ENCODE measurements at regions not wholly inside any gene's neighbourhood (a gene's known extent, or its start where the extent isn't known, plus 50 kb on each side); places are given as distances from the start of the nearest gene placed in this dataset.
"Not testable (repeated sequence)": the region's sequence is repeated elsewhere in the genome, so short reads cannot be mapped to it uniquely, and the experiment has no call there.

DNA sequence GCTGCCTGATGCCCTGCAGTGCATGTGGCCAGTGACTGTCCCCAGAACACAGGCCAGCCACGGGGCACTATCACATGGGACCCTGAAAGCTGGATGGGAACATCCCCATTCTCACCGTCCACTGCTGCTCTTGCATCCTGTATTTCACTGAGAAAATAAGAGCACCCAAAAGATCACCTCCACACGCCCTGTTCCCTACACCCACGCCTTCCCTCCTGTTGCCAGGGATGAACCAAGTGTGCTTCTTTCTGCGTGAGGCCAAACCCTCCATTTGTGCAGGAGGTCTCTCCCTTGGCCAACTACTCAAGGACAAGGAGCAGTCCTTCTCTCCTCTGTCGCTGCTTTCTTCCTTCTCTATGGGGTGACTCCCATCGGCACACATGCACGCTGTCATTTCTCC, 118.3 kb downstream of the LRRC37A3 start:
- DNase-seq: not testable (repeated sequence)

DNA sequence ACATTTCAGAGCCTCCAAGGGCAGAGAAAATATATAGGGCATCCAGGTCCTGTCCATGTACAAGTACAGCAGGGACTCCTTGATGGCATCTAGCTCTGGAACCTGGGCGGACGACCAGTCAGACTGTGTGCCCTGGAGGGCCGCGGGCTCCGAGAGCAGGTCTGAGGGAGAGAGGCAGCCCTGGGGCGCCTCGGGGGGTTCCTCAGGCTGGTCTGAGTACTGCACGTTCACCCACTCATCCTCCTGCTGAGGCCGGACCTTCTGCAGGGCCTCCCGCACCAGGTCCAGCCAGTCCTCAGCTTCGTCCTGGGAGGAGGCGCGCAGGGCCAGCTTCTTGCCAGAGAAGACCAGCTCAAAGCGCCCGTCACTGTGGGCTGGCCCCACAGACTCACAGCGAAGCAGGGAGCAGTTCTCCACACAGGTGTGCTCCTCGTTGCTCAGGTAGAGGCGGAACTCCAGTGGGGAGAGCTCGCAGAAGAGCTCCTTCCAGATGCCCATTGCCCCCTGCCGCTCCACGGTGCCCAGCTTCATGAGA, 118.8 kb downstream of the LRRC37A3 start:
- DNase-seq: not testable (repeated sequence)

DNA sequence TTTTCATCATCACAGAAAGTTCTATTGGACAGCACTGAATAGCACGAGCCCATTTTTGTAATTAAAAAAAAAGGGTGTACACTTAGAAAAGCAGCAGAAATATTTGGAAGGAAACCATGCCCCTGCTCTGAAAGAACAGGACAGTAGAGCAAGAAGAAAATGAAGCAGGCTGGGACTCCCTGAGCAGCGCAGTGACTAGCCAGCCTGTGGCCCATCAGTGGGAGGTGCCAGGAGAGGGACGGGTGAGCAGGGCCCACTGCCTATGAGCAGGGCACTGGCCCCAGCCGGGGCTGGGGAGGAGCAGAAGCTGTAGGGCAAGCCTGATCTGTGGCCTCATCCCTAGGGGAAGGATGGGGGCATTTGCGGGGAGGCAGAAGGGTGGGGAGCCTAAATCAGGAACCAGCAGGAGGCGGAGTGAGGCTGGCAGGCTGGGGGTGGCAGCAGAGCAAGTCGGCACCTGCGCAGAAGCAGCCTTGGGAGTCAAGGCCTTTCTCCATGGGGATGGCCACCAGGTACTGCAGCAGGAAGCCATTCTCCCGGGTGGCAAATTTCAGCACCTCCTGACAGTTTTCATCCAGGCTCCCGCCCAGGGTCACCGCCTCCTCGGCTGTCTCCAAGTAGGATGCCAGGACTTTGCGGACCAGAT, 119.6 kb downstream of the LRRC37A3 start:
- DNase-seq: not testable (repeated sequence)

DNA sequence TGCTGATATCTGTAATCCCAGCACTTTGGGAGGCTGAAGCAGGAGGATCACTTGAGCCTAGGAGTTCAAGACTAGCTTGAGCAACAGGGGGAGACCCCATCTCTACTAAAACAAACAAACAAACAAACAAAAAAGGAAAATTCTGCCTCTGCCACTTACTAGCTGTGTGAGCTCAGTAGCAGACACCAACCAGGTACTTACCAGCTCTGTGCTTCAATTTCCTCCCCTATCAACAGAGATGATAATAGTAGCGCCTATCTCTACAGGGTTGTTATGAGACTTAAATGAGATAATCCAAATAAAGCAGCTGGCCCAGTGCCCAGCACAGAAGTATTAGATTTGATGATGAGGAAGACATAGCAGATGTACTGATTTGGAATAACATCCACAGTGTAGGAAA, 120.3 kb downstream of the LRRC37A3 start:
- DNase-seq: not testable (repeated sequence)

DNA sequence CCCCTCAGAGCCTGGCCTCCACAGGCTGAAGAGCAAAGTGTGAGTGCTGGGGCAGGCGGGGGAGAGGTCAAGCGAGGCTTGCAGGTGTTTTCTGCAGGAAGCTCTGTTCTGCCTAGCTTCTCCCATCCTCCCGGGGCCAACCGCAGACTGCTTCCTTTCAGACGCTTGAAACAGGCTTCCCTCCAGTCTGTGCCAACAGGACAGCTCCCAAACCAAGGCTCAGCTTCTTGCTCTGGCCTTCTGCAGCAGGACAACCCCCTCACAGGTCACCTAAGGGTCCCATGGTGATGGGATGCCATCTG, 120.8 kb downstream of the LRRC37A3 start:
- DNase-seq: not testable (repeated sequence)

DNA sequence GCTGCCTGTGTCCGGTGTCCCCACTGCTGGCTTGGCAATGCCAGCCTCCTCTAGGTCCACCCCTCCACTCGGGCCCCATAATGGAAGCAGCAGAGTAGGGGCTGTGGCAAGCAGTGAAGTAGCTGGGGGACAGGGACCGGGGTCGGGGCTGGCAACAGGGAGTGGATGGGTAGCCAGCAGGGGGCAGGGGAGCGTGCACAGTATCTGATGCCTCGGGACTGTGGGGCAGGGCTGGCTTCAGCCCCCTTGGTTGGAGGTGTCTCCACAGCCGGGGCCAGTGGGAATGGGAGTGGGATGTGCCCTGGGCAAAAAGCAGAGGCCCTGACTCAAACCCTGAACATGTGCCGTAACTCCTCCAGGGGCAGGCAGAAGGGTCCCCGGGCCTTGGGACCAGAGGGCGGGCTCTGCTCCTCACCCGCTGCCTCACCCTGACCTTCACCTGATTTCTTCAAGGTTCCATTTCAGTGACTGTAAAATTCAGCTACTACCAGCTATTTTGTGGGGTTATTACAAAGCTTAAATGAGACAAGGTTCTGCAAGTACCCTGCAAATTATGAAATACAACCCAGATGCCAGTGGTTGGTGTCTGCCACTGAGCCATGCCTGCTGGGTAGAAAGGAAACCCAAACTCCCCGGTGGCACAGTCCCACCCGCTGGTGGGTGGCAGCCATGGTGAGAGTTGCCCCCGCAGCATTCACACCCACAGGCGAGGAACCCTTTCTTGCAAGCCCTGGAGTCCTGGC, 121.4 kb downstream of the LRRC37A3 start:
- DNase-seq: not testable (repeated sequence)

DNA sequence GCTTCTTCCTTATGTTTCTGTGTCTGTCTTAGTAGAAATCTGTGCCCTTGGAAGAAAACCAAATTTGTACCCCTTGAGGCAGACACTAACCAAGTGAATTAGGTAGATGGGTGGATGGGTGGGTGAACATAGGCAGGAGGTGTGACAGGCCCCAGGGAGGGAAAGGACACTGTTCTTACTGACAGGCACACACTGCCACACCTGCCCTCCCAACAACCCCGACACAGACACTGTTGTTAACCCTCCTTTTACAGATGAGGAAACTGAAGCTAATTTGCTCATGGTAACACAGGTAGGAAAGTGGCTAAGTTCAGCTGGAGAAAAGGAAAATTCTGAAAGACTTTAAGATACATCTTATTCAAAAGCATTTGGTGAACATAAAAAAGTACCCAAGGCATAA, 123.9 kb downstream of the LRRC37A3 start:
- DNase-seq: not testable (repeated sequence)

DNA sequence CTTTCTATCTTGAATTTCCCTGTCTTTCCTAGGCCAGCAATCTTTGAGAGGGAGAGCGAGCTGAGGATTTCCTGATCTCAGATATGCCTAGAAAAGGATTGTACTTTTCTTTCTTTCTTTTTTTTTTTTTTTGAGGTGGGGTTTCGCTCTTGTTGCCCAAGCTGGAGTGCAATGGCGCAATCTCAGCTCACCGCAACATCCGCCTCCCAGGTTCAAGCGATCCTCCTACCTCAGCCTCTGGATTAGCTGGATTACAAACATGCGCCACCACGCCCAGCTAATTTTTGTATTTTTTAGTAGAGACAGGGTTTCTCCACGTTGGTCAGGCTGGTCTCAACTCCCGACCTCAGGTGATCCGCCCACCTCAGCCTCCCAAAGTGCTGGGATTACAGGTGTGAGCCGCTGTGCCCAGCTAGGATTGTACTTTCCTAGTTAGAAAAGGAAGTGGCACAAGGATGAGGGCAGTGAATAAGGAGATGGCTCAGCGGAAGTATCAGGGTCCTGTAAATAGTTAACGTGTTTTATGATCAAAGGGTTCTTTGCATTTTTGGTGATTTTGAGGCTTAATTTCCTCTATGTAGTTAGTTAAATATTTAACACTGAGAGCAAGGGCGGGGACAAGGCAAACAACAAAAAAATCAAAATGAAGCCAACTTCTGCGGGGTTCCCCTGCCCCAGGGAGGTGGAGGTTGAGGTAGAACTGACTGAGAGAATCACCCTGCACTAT, 124.6 kb downstream of the LRRC37A3 start:
- not testable (repeated sequence) for DNase-seq

DNA sequence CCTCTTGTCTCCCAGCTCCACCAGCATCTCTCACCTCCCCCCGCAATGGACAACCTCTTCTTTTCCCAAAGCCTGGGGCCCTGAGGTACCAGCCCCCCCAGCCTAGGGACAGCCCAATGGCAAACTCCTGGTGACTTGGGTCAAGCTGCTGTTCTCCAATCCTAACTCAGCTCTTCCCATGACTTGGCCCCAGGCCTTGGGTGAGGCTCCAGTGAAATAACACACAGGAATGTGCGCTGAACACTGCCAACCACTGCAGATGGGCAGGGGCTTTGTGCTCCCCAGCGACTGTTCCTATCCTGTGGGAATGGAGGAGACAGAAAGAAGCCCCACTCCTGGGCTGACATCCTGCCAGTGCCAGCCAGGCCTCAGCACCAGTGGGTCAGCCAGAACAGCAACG, 125.2 kb downstream of the LRRC37A3 start:
- DNase-seq: not testable (repeated sequence)

DNA sequence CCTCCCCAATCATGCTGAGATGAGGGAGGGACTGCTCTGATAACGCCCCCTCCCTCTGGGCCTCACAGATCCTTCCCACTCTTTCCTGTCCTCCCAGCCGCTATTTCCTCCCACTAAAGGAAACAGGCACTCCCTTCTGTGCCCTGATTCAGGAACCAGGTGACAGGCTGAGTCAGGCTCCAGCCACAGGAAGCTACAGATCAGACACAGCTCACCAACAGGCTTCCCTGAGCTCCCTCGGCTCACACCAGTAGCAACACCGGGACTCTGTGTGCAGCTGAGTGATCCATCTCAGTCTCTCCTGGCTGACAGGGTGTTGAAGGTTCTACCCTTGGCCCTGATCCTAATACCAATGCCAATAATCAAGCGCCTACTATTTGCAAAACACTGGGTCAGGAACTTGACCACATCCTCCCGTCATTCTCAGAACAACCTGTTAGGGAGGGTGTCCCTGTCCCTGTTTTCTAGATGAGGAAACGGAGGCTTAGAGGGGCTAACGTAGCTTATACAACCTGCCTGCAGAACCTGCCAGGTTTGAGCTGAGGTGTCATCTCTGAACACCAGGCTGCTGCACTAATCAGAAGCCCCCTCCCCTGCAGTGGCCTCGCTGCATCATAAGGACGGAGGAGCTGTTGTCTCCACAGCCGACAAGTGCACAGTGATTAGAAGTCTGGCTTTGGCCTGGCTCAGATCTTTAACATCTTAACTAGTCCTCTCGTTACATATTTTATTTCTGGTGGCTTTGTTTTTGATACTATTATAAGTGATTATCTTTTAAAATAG, 126.3 kb downstream of the LRRC37A3 start:
- not testable (repeated sequence) for DNase-seq

DNA sequence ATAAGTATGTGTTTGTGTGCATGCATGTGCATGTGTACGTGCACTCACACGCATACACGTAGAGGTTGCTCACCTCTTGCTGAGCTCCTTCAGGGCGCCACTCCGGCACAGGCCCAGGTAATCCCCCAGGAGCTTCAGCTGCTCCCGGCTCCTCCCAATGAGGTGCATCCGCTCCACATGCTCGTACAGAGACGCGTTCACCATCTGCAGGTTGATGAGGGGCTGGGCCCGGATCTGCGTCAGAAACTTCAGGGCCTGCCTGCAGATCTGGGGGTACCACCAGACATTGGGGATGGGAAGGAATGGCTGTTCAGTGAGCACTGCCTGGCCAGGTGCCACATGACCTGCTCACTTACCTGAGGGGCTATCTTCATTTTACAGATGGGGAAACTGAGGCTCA, 127.0 kb downstream of the LRRC37A3 start:
- not testable (repeated sequence) for DNase-seq

DNA sequence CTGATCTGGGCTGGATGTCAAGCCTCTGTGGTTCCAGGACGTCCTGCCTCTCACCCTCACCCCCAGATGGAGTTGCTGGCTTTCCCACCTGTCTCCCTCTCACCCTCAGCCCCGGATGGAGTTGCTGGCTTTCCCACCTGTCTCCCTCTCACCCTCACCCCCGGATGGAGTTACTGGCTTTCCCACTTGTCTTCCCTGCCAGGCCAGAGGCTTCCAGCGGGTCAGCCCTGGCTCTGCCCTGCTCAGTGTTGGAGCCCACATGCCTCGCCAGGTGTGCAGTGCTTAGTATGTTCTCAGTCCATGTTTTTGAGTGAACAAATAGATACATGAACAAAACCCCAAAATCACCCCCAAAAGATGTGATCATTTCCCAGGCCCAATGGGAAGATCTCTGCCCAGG, 127.6 kb downstream of the LRRC37A3 start:
- not testable (repeated sequence) for DNase-seq

DNA sequence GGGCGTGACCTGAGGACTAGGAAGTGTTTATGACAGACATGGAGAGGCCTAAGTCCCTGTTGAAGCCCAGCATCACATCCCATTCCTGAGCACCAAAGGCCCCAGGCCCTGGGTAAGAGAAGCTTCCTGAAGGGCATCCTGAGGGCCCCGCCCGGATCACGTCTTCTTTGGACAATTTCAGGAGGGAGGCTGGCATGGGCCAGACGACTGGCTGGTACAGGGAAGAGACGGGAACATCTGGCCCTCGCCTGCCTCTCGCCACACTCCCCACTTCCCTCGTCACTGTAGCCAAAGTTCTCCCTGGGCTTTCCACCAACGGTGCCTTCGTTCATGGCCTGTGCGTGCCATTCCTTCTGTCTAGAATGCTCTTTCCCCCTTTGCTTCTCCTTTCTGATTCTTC, 128.1 kb downstream of the LRRC37A3 start:
- not testable (repeated sequence) for DNase-seq

DNA sequence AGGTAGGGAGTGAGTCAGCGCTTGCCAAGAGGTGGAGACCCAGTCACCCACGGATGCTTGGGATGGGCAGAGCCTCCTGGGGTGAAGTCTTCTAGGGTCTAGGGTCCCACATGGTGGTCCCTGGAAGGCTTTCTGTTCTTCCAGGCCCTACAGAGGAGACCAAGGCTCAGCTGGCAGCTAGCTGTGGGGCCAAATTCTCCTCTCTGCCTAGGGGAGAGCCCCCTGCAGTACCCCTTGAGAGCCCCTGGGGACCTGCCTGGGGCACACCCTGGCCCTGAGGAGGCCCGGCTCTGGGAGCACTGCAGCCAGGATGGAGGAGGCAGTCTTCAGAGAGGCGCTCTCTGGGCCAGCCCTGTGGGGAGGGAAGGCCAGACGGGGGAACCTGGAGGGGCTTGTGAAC, 128.6 kb upstream of the SMURF2 start:
- DNase-seq: not testable (repeated sequence)

DNA sequence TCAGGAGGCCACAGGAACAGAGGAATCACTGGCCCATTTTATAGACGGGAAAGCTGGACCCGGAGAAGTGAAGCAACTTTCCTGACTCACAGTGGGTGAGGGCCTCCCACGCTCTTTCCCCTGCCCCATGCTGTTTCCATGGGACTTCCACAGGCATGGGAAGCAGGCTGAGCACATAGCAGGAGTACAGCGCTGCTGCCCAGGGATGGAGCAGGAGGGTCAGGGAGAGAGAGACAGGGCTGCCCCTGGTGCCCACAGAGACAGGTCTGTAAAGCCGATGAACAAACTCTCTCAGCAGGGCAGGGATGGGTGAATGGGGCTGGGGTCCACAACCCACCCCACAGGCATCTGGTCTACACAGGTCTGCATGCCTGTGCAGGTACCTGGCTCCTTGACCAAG, 128.1 kb upstream of the SMURF2 start:
- DNase-seq: not testable (repeated sequence)

DNA sequence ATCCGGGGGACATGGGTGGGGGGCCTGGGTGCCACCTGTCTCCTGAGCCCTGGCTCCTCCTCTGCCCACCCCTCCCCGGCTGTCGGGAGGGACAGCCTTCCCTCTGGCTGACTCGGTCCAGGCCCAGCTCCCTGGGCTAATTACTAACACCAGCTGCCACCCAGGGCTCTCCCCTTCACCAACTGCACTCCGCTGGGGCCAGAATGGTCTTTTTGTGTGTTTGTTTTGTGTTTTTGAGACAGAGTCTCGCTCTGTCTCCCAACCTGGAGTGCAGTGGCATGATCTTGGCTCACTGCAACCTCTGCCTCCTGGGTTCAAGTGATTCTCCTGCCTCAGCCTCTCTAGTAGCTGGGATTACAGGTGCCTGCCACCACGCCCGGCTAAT, 126.9 kb upstream of the SMURF2 start:
- DNase-seq: not testable (repeated sequence)

DNA sequence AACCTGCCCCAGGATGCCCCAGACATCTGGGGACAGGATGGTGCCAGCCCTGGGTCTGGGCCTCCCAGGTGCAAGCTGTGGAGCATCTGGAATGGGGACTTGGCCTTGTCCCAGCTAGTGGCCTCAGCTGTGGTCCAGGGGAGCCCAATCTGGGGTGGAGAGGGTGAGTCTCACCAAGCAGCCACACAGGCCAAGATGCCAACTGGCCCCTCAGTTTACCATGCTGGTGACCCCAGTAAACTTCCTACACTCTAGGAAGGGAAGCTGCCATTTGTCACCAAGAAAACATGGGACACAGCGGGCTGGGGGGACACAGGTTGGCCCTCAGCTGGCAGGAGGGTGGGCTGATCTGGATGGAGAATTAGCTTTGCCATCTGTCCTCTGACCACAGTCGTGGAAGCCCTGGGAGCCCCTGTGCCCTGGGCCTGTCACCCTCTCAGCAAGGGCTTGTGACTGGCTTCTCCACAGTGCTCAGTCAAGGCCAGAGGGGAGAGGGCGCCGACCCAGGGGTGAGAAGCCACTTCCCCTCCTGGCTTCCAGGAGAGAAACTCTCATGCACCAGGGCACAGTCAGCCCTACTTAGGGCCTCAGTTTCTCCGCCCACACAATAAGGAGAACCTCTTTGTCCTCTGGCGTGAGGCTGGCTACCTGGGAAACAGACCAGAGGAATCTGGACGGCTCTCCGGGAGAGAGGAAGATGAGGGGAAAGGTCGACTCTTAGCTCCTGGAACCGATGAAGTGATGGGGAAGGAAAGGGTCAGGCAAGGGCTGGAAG, 126.4 kb upstream of the SMURF2 start:
- no peak for DNase-seq

DNA sequence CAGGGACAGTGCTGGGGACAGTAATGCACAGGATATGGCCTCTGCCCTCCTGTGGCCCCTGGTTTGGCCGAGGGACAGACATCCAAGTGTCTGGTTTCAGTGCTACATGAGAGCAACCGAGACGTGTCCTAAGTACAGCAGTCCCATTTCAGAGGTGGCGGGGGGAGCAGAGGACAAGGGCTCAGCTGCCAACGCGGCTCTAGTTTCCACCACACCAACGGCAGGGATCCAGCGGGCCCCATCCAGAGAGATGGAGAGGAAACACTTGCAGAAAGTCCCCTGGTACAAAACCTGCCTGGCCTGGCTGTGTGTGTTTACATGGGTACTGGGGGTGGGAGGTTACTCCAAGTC, 125.8 kb upstream of the SMURF2 start:
- DNase-seq: no peak

DNA sequence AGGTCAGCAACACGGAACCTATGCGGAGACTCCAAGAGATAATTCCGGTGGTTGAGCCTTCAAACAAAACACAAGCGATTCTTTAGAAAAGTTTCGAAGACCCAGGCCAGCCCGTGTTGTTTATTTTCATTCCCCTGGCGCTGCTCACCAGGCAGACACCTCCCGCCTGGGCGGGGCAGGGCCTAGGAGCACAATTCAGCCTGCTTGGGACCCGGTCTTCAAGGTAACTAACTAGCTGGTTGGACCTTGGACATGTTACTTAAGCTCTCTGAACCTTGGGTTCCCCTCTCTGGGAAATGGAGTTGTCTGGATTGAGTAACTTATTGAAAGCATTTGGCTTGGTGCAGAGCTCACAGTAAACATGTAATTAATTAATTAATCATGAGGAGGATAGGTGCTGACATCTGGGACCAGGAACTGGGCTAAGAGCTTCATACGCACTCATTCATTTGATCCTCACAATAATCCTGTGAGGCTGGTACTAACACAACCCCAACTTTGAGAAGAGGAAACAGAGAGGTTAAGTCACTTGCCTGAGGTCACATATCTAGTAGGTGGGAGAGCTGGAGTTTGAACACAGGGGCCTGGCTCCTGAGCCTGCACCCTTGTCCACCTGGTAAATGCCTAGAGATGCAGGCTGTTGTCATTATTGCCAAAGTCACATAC, 125.3 kb upstream of the SMURF2 start:
- no peak for DNase-seq

DNA sequence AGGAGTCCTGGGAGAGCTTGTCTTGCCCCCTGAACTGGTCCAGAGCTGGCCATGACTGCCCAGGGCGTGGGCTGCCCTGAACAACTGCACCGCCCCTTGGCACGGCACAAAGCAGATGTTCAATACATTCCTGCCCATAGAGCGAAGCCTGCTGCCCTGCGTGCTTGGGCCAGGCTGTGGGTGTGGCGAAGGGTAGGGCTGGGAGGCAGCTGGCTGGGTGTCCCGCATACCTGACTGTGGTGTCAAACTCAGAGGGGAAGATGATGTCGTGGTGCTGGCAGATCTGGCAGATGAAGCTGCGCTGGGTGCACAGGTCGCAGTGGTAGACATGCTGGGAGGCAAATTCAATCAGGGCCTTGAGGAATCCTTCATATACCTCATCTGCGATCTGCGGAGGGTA, 124.2 kb upstream of the SMURF2 start:
- DNase-seq: no peak

DNA sequence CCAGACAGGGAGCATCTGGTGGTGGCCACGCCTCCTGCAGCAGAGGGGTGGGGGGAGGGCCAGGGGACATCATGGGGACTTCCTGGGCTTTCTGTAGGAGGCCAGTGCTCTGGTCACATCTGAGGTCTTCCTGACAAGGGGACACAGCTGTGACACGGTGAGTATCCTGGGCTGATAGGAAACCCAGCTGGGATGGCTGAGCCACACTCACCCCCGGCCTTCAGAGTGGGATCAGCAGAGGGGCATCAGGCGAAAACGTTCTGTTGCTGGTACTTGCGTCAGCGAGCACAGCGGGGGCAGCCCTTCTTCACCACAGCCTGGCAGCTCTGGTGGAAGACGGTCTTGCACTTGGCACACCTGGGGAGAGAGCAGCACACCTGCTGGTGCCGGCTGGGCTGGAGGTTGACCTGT, 122.9 kb upstream of the SMURF2 start:
- DNase-seq: no peak
